ENCODE measurements at regions not wholly inside any gene's neighbourhood (a gene's known extent, or its start where the extent isn't known, plus 50 kb on each side); places are given as distances from the start of the nearest gene placed in this dataset.

- Histone ChIP-seq H3K4me1 (ENCODE audit: control insufficient read depth, insufficient read depth, low read length) (peaks cover 20% of the 10 kb centered on the region), H3K27me3 (replicated peaks; ENCODE audit: control insufficient read depth, insufficient read depth, low read length) (peaks cover 37% of the 10 kb centered on the region), H3K36me3 (ENCODE audit: control insufficient read depth, insufficient read depth, low read length, severe bottlenecking) (no peaks in the 10 kb centered on the region), H3K9me3 (ENCODE audit: control insufficient read depth, low read length) (peaks cover 25% of the 10 kb centered on the region), H3K4me3 (ENCODE audit: low read length) (no peak overlapping the region), H3K9ac (ENCODE audit: low read length) (no peak overlapping the region)
- DNase-seq (ENCODE audit: low read depth) = no peak
Measured at GRCh38 chr17:77736721-77737120, 221.8 kb upstream of the TNRC6C start.

DNA sequence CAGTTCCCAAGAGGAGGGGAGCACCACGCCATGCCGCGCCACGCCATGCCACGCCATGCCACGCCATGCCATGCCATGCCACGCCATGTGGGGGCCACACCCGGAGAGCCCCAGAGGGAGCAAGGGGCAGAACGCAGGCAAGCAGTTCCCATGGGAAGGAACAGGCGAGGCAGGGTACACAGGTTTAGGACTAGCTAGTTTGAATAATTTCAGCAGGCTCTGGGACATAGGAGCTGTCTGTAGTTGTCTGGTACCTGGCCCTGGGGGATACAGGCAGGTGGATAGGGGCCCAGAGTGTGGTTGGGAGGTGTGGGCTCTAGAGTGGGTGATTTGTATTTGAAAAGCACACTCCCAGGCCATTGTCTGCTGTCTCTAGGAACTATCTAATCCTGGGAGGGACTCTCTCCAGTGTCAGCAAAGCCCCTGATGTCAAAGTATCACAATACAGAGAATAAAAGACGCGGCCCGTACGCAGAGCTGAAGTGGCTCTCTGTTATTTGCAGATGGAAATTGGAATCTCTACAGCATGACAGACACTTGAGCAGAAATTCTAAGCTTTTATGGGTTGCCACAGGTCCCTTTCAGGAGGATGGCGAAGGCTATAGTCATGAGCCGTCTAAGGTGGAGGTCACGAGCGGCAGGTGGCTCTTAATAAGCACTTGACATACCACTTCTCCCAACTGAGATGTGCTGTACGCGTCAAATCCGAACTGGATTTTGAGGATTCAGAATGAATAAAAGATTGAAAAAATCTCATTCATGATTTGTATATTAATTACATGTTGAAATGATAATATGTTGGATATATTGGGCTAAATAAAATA, 220.8 kb upstream of the TNRC6C start:
- no peaks in the 10 kb centered on the region for H3K36me3 ChIP-seq (ENCODE audit: control insufficient read depth, insufficient read depth, low read length, severe bottlenecking)
- peaks cover 20% of the 10 kb centered on the region for H3K4me1 ChIP-seq (ENCODE audit: control insufficient read depth, insufficient read depth, low read length)
- peaks cover 36% of the 10 kb centered on the region for H3K27me3 ChIP-seq (replicated peaks; ENCODE audit: control insufficient read depth, insufficient read depth, low read length)
- H3K9me3 ChIP-seq (ENCODE audit: control insufficient read depth, low read length) = peaks cover 17% of the 10 kb centered on the region
- H3K9ac ChIP-seq (ENCODE audit: low read length) = no peak overlapping the region
- no peak overlapping the region for H3K4me3 ChIP-seq (ENCODE audit: low read length)
- no peak for DNase-seq (ENCODE audit: low read depth)

GRCh38 chr17:77738751-77739531, 219.6 kb upstream of the TNRC6C start:
- H3K9me3 ChIP-seq (ENCODE audit: control insufficient read depth, low read length) = peaks cover 6% of the 10 kb centered on the region
- peaks cover 38% of the 10 kb centered on the region for H3K27me3 ChIP-seq (replicated peaks; ENCODE audit: control insufficient read depth, insufficient read depth, low read length)
- DNase-seq (ENCODE audit: low read depth) = no peak
- no peaks in the 10 kb centered on the region for H3K36me3 ChIP-seq (ENCODE audit: control insufficient read depth, insufficient read depth, low read length, severe bottlenecking)
- no peak overlapping the region for H3K4me3 ChIP-seq (ENCODE audit: low read length)
- H3K9ac ChIP-seq (ENCODE audit: low read length) = no peak overlapping the region
- H3K4me1 ChIP-seq (ENCODE audit: control insufficient read depth, insufficient read depth, low read length) = peaks cover 16% of the 10 kb centered on the region

DNA sequence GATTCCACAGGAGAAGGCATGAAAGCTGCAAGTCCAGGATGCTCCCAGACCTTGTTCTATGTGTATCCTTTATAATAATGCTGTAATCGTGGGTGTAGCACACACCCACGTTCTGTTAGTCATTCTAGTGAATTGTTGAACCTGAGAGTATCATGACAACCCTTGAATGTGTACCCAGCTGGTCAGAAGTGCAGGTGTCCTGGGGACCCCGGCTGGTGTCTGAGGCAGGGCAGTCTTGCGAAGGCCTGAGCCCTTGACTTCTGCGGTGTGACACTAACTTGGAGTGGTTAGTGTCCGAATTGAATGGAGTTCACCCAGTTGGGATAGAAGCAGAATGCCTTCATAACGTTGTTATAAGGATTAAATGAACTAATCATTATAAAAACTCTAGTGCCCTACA, 218.0 kb upstream of the TNRC6C start:
- peaks cover under 1% of the 10 kb centered on the region for H3K4me1 ChIP-seq (ENCODE audit: control insufficient read depth, insufficient read depth, low read length)
- DNase-seq (ENCODE audit: low read depth) = no peak
- peaks cover 13% of the 10 kb centered on the region for H3K9me3 ChIP-seq (ENCODE audit: control insufficient read depth, low read length)
- peaks cover 38% of the 10 kb centered on the region for H3K27me3 ChIP-seq (replicated peaks; ENCODE audit: control insufficient read depth, insufficient read depth, low read length)
- no peak overlapping the region for H3K4me3 ChIP-seq (ENCODE audit: low read length)
- H3K9ac ChIP-seq (ENCODE audit: low read length) = no peak overlapping the region
- no peaks in the 10 kb centered on the region for H3K36me3 ChIP-seq (ENCODE audit: control insufficient read depth, insufficient read depth, low read length, severe bottlenecking)

DNA sequence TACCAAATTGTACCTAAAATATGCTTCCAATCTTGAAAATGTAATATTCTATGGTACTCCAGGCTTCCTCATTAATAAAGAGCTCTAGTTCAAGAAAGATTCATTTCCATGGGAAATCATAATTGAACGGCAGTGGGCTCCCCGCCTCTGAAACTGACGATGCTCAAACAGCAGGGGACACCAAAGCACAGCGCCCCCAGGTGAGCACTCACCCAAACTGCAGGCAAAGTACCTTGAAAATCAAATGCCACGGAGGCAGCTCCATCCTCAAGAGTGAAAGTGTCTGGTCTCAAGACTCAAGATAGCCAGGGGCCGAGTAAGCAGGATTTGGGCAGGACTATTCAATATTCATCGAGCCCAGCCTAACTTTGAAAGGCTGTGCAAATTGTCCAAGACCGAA, 217.4 kb upstream of the TNRC6C start:
- Histone ChIP-seq H3K4me1 (ENCODE audit: control insufficient read depth, insufficient read depth, low read length) (no peaks in the 10 kb centered on the region), H3K36me3 (ENCODE audit: control insufficient read depth, insufficient read depth, low read length, severe bottlenecking) (no peaks in the 10 kb centered on the region), H3K4me3 (ENCODE audit: low read length) (no peak overlapping the region), H3K27me3 (replicated peaks; ENCODE audit: control insufficient read depth, insufficient read depth, low read length) (peaks cover 38% of the 10 kb centered on the region), H3K9me3 (ENCODE audit: control insufficient read depth, low read length) (peaks cover 13% of the 10 kb centered on the region), H3K9ac (ENCODE audit: low read length) (no peak overlapping the region)
- no peak for DNase-seq (ENCODE audit: low read depth)

- H3K9me3 ChIP-seq (ENCODE audit: control insufficient read depth, low read length) = peaks cover 13% of the 10 kb centered on the region
- H3K27me3 ChIP-seq (replicated peaks; ENCODE audit: control insufficient read depth, insufficient read depth, low read length) = peaks cover 44% of the 10 kb centered on the region
- no peak for DNase-seq (ENCODE audit: low read depth)
- H3K4me3 ChIP-seq (ENCODE audit: low read length) = no peak overlapping the region
- H3K36me3 ChIP-seq (ENCODE audit: control insufficient read depth, insufficient read depth, low read length, severe bottlenecking) = no peaks in the 10 kb centered on the region
- no peak overlapping the region for H3K9ac ChIP-seq (ENCODE audit: low read length)
- no peaks in the 10 kb centered on the region for H3K4me1 ChIP-seq (ENCODE audit: control insufficient read depth, insufficient read depth, low read length)
Measured at GRCh38 chr17:77742579-77742978, 215.9 kb upstream of the TNRC6C start.

DNA sequence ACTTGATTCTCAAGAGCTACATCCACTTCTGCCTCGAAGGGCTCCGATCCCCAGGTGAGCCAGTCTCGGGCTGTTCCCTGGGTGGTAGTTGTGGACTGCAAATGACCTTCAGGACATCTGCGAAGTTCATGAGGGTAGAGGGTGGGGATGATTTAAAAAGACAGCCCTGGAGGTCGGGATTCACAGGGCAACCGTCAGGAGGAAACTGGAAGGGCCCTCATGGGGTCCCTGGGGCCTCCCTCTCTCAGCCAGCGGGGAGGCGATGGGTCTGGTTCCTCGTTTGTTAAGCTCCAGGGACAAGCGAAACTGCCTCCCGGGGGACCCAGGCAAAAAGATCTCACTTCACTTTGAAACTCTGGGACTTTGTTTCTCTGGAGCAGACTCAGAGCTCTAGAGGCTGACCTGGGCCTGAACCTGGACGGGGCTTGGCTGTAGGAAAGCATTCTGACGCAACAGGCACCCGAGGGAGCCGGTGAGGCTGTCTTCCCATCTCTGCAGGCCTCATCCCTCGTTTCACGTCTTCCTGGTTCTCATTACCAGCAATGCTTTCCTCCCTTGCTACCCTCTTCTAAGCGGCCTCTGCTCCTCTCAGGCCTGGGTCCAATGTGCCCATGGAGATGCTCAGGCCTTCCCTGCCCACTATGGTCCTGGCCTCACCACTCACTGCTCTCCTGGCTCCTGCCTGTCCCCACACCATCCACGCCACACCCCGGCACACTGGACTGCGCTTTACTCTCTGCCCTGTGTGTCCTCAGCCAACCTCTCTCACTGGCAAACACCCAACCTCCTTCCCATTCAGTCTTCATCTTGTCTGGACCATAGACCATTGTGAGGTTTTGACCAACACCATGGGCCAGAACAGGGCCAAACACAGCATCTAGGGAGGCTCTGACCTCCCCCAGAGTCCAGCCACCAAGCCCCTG, 214.2 kb upstream of the TNRC6C start:
- DNase-seq (ENCODE audit: low read depth) = no peak

GRCh38 chr17:77745702-77746101, 212.8 kb upstream of the TNRC6C start:
- Histone ChIP-seq H3K4me1 (ENCODE audit: control insufficient read depth, insufficient read depth, low read length) (no peaks in the 10 kb centered on the region), H3K27me3 (replicated peaks; ENCODE audit: control insufficient read depth, insufficient read depth, low read length) (peaks cover 44% of the 10 kb centered on the region), H3K36me3 (ENCODE audit: control insufficient read depth, insufficient read depth, low read length, severe bottlenecking) (no peaks in the 10 kb centered on the region), H3K9me3 (ENCODE audit: control insufficient read depth, low read length) (peaks cover 8% of the 10 kb centered on the region), H3K4me3 (ENCODE audit: low read length) (no peak overlapping the region), H3K9ac (ENCODE audit: low read length) (no peak overlapping the region)
- DNase-seq (ENCODE audit: low read depth) = no peak

More for the DNA sequence above, 214.2 kb upstream of the TNRC6C start:
- peaks cover 13% of the 10 kb centered on the region for H3K9me3 ChIP-seq (ENCODE audit: control insufficient read depth, low read length)
- no peaks in the 10 kb centered on the region for H3K36me3 ChIP-seq (ENCODE audit: control insufficient read depth, insufficient read depth, low read length, severe bottlenecking)
- H3K27me3 ChIP-seq (replicated peaks; ENCODE audit: control insufficient read depth, insufficient read depth, low read length) = peaks cover 41% of the 10 kb centered on the region
- H3K9ac ChIP-seq (ENCODE audit: low read length) = no peak overlapping the region
- H3K4me3 ChIP-seq (ENCODE audit: low read length) = no peak overlapping the region
- H3K4me1 ChIP-seq (ENCODE audit: control insufficient read depth, insufficient read depth, low read length) = no peaks in the 10 kb centered on the region

- Histone ChIP-seq H3K9me3 (ENCODE audit: control insufficient read depth, low read length) (peaks cover 8% of the 10 kb centered on the region), H3K27me3 (replicated peaks; ENCODE audit: control insufficient read depth, insufficient read depth, low read length) (peaks cover 48% of the 10 kb centered on the region), H3K4me3 (ENCODE audit: low read length) (no peak overlapping the region), H3K4me1 (ENCODE audit: control insufficient read depth, insufficient read depth, low read length) (no peaks in the 10 kb centered on the region), H3K36me3 (ENCODE audit: control insufficient read depth, insufficient read depth, low read length, severe bottlenecking) (no peaks in the 10 kb centered on the region), H3K9ac (ENCODE audit: low read length) (no peak overlapping the region)
- no peak for DNase-seq (ENCODE audit: low read depth)
Measured at GRCh38 chr17:77746393-77746792, 212.1 kb upstream of the TNRC6C start.

GRCh38 chr17:77746896-77747554, 211.5 kb upstream of the TNRC6C start:
- DNase-seq (ENCODE audit: low read depth) = no peak
- peaks cover 47% of the 10 kb centered on the region for H3K27me3 ChIP-seq (replicated peaks; ENCODE audit: control insufficient read depth, insufficient read depth, low read length)
- H3K9ac ChIP-seq (ENCODE audit: low read length) = no peak overlapping the region
- peaks cover 8% of the 10 kb centered on the region for H3K9me3 ChIP-seq (ENCODE audit: control insufficient read depth, low read length)
- H3K4me1 ChIP-seq (ENCODE audit: control insufficient read depth, insufficient read depth, low read length) = no peaks in the 10 kb centered on the region
- H3K4me3 ChIP-seq (ENCODE audit: low read length) = no peak overlapping the region
- H3K36me3 ChIP-seq (ENCODE audit: control insufficient read depth, insufficient read depth, low read length, severe bottlenecking) = no peaks in the 10 kb centered on the region

All from adipocyte (in vitro differentiated cells).